IMR-90 (cell line): ENCODE measurements at regions not wholly inside any gene's neighbourhood (a gene's known extent, or its start where the extent isn't known, plus 50 kb on each side); places are given as distances from the start of the nearest gene placed in this dataset.

ENCODE experiments used
- BHLHE40 ChIP-seq: fragments of 150-350 bp; IDR thresholded peaks from 2 replicates; pipeline ENCODE4 v1.6.1; 2016; ENCODE audit warnings: mild to moderate bottlenecking, low read depth, low read length
- NFE2L2 ChIP-seq: fragments of 150-350 bp; IDR thresholded peaks from 2 replicates; pipeline ENCODE4 v1.6.1; 2016; ENCODE audit warnings: low read depth, mild to moderate bottlenecking, low read length
- POLR2A ChIP-seq: IDR thresholded peaks from 2 replicates; pipeline ENCODE4 v1.6.1; 2012; ENCODE audit warnings: mild to moderate bottlenecking, low read depth, low read length
- RAD21 ChIP-seq: IDR thresholded peaks from 2 replicates; pipeline ENCODE4 v1.6.1; 2012; ENCODE audit warnings: low read length, improper control_type of control experiment
- TF ChIP-seq, protein P1 (sequence below): conservative IDR thresholded peaks from 2 replicates; pipeline ENCODE4 v1.5.1; 2012; ENCODE audit warnings: mild to moderate bottlenecking, low read depth, low read length, improper control_type of control experiment
- TF ChIP-seq, protein P2 (sequence below): fragments of 150-350 bp; IDR thresholded peaks from 2 replicates; pipeline ENCODE4 v1.6.1; 2016; ENCODE audit warnings: low read depth, mild to moderate bottlenecking, low read length, moderate library complexity, borderline replicate concordance
- TF ChIP-seq, protein P3 (sequence below): fragments of 150-350 bp; IDR thresholded peaks from 2 replicates; pipeline ENCODE4 v1.6.1; 2017; ENCODE audit warnings: mild to moderate bottlenecking, antibody characterized with exemption, low read length, low read depth

DNA sequence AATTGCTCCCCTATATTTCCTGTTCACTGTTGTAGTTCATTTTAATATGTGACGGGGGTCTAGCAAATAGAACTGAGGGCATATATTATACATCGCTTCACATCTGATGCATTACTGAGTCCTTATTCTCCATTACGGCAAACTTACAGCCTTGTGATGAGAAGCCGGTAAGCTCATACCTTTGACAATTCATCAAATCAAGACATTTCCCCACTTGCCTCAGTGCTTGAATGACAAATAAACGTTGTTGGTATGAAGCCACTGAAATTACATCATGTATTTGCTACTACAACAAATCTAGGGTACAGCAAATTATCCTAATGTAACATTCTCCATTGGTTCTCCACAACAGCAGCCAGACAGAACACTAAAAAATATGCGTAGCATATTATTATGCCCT is 1999.8 kb downstream of the LRRC4C start:
- TF ChIP-seq, protein P1, sequence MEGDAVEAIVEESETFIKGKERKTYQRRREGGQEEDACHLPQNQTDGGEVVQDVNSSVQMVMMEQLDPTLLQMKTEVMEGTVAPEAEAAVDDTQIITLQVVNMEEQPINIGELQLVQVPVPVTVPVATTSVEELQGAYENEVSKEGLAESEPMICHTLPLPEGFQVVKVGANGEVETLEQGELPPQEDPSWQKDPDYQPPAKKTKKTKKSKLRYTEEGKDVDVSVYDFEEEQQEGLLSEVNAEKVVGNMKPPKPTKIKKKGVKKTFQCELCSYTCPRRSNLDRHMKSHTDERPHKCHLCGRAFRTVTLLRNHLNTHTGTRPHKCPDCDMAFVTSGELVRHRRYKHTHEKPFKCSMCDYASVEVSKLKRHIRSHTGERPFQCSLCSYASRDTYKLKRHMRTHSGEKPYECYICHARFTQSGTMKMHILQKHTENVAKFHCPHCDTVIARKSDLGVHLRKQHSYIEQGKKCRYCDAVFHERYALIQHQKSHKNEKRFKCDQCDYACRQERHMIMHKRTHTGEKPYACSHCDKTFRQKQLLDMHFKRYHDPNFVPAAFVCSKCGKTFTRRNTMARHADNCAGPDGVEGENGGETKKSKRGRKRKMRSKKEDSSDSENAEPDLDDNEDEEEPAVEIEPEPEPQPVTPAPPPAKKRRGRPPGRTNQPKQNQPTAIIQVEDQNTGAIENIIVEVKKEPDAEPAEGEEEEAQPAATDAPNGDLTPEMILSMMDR: no peak
- TF ChIP-seq RAD21 (no peak), NFE2L2 (no peak), POLR2A (no peak), BHLHE40 (no peak)
- TF ChIP-seq, protein P2, sequence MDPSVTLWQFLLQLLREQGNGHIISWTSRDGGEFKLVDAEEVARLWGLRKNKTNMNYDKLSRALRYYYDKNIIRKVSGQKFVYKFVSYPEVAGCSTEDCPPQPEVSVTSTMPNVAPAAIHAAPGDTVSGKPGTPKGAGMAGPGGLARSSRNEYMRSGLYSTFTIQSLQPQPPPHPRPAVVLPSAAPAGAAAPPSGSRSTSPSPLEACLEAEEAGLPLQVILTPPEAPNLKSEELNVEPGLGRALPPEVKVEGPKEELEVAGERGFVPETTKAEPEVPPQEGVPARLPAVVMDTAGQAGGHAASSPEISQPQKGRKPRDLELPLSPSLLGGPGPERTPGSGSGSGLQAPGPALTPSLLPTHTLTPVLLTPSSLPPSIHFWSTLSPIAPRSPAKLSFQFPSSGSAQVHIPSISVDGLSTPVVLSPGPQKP: no peak
- TF ChIP-seq, protein P3, sequence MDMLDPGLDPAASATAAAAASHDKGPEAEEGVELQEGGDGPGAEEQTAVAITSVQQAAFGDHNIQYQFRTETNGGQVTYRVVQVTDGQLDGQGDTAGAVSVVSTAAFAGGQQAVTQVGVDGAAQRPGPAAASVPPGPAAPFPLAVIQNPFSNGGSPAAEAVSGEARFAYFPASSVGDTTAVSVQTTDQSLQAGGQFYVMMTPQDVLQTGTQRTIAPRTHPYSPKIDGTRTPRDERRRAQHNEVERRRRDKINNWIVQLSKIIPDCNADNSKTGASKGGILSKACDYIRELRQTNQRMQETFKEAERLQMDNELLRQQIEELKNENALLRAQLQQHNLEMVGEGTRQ: no peak
